ENCODE measurements at regions not wholly inside any gene's neighbourhood (a gene's known extent, or its start where the extent isn't known, plus 50 kb on each side); places are given as distances from the start of the nearest gene placed in this dataset.

GRCh38 chrX:23134136-23134535, 134.4 kb downstream of the DDX53 start:
- TF ChIP-seq CTCF (IDR thresholded peaks at IDR 0.05; ENCODE audit: insufficient read depth, low read depth, low read length, missing control alignments) = no peak
- no peak overlapping the region for H3K4me3 ChIP-seq (ENCODE audit: low read length)
- DNase-seq (ENCODE audit: low read depth) = no peak

- H3K4me3 ChIP-seq (ENCODE audit: low read length) = no peak overlapping the region
- no peak for TF ChIP-seq CTCF (IDR thresholded peaks at IDR 0.05; ENCODE audit: insufficient read depth, low read depth, low read length, missing control alignments)
- no peak for DNase-seq (ENCODE audit: low read depth)
These were observed 137.1 kb downstream of the DDX53 start for GRCh38 chrX:23136816-23137215.

GRCh38 chrX:23168291-23168690, 166.4 kb upstream of the PTCHD1 start:
- no peak for DNase-seq (ENCODE audit: low read depth)
- no peak overlapping the region for H3K4me3 ChIP-seq (ENCODE audit: low read length)
- TF ChIP-seq CTCF (IDR thresholded peaks at IDR 0.05; ENCODE audit: insufficient read depth, low read depth, low read length, missing control alignments) = no peak

DNA sequence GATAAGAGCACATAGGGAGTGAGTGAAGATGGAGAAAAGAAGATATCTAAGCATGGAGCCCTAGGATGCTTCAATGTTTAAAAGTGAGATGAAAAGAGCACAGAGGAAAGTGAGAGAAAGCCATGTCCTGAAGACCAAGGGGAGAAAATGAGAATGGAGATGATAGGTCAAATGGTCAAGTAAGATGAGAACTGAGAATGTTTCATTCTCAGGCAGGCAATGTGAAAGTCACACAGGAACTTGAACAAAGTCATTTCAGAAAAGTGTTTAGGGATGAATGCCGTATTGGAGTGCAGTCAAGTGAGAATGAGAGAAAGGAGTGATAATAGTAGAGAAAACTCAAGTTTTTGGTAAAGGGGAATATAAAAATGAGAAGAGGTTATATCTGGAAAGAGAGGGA, 148.7 kb upstream of the PTCHD1 start:
- no peak for TF ChIP-seq CTCF (IDR thresholded peaks at IDR 0.05; ENCODE audit: insufficient read depth, low read depth, low read length, missing control alignments)
- H3K4me3 ChIP-seq (ENCODE audit: low read length) = no peak overlapping the region
- DNase-seq (ENCODE audit: low read depth) = no peak

GRCh38 chrX:23187819-23188218, 146.8 kb upstream of the PTCHD1 start:
- H3K4me3 ChIP-seq (ENCODE audit: low read length) = no peak overlapping the region
- no peak for TF ChIP-seq CTCF (IDR thresholded peaks at IDR 0.05; ENCODE audit: insufficient read depth, low read depth, low read length, missing control alignments)

DNA sequence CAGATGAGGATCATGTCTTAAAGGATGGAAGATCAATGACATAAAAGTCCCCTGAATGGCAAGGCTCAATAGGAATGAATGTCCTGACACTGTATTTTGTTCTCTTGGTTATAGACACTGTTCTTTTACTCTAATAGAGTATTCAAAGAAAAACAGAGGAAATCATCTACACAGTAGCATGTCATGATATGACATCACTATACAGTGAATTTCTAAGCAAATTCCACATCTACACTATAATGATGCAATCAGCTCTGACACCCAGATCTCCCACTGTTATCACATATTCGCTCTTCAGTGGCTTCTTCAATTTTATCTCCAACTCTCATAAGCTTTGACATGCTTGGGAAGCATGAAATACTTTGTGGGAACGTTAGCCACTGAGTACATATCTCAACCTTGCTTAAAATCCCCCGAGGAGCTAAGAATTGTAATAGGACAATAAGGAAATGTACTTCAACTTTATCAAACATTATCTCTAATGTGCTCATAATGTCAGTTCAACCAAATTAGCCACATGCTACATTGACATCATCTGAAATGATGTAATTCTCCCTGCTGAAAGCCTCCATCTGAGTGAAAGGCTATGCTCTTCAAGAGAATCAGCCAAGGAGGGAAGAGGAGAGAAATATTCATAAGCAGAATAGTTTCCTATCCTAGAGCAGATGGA, 139.6 kb upstream of the PTCHD1 start:
- no peak for DNase-seq (ENCODE audit: low read depth)
- H3K4me3 ChIP-seq (ENCODE audit: low read length) = no peak overlapping the region

More at GRCh38 chrX:23187819-23188218, 146.8 kb upstream of the PTCHD1 start:
- no peak for DNase-seq (ENCODE audit: low read depth)

More for the DNA sequence above, 139.6 kb upstream of the PTCHD1 start:
- TF ChIP-seq CTCF (IDR thresholded peaks at IDR 0.05; ENCODE audit: insufficient read depth, low read depth, low read length, missing control alignments) = no peak
